CD8-positive, alpha-beta memory T cell (primary cell): ENCODE measurements at regions not wholly inside any gene's neighbourhood (a gene's known extent, or its start where the extent isn't known, plus 50 kb on each side); places are given as distances from the start of the nearest gene placed in this dataset.

Experiments used
- CTCF ChIA-PET: fragments of 350-600 bp; sonication (Branson Sonifier 250); formaldehyde crosslinking; loops from one replicate; lab custom pipeline; 2021; ENCODE audit warnings: antibody characterized with exemption; lab: Charles Lee
- POLR2A ChIA-PET: fragments of 350-600 bp; sonication (Branson Sonifier 250); formaldehyde crosslinking; loops from one replicate; lab custom pipeline; 2021; ENCODE audit warnings: antibody characterized with exemption; lab: Charles Lee
- DNase-seq, 5 donors: peaks; one replicate each; pipeline versions ENCODE4 v3.0.0 to v3.0.0-alpha.2; 2020 to 2022; ENCODE audit warnings: mixed read lengths in 1 of 5
- H3K27ac ChIP-seq: one replicate; pipeline ENCODE4 v1.7.0; 2013; ENCODE audit warnings: low read depth, mild to moderate bottlenecking, low read length, moderate library complexity
- H3K27me3 ChIP-seq: 2 replicates; pipeline ENCODE4 v1.7.0; 2013; ENCODE audit warnings: low read length, mild to moderate bottlenecking; ENCODE audit not compliant: insufficient read depth, poor library complexity, severe bottlenecking
- H3K36me3 ChIP-seq: 2 replicates; pipeline ENCODE4 v1.7.0; 2013; ENCODE audit warnings: mild to moderate bottlenecking, low read length, moderate library complexity; ENCODE audit not compliant: insufficient read depth
- H3K4me1 ChIP-seq: 2 replicates; pipeline ENCODE4 v1.7.0; 2013; ENCODE audit warnings: mild to moderate bottlenecking, low read length, moderate library complexity; ENCODE audit not compliant: insufficient read depth
- H3K4me3 ChIP-seq: 2 replicates; pipeline ENCODE4 v1.7.0; 2013; ENCODE audit warnings: mild to moderate bottlenecking, low read length
- H3K9me3 ChIP-seq: 2 replicates; pipeline ENCODE4 v1.7.0; 2013; ENCODE audit warnings: mild to moderate bottlenecking, low read length
- H3K27ac Mint-ChIP-seq, 8 donors: one replicate each; pipeline ENCODE4 v1.8.0; 2020 to 2021; ENCODE audit warnings: mixed read lengths in 8 of 8, mild to moderate bottlenecking in 6 of 8, inconsistent platforms in 3 of 8, moderate library complexity in 3 of 8
- H3K27me3 Mint-ChIP-seq, 2 donors: one replicate each; pipeline ENCODE4 v1.8.0; 2020 to 2021; ENCODE audit warnings: mixed read lengths in 2 of 2, mild to moderate bottlenecking in 1 of 2, moderate library complexity in 1 of 2
- H3K36me3 Mint-ChIP-seq, 3 donors: one replicate each; pipeline ENCODE4 v1.8.0; 2020 to 2021; ENCODE audit warnings: mixed read lengths in 3 of 3, inconsistent platforms in 1 of 3, mild to moderate bottlenecking in 1 of 3
- H3K4me1 Mint-ChIP-seq, 3 donors: one replicate each; pipeline ENCODE4 v1.8.0; 2020 to 2021; ENCODE audit warnings: mixed read lengths in 3 of 3, inconsistent platforms in 1 of 3, mild to moderate bottlenecking in 1 of 3
- H3K4me3 Mint-ChIP-seq, 7 donors: one replicate each; pipeline ENCODE4 v1.8.0; 2020 to 2021; ENCODE audit warnings: mixed read lengths in 7 of 7, mild to moderate bottlenecking in 6 of 7, moderate library complexity in 4 of 7, inconsistent platforms in 2 of 7
- H3K9me3 Mint-ChIP-seq, 5 donors: one replicate each; pipeline ENCODE4 v1.8.0; 2020 to 2022; ENCODE audit warnings: mixed read lengths in 5 of 5, mild to moderate bottlenecking in 3 of 5, moderate library complexity in 2 of 5, inconsistent platforms in 1 of 5

DNA sequence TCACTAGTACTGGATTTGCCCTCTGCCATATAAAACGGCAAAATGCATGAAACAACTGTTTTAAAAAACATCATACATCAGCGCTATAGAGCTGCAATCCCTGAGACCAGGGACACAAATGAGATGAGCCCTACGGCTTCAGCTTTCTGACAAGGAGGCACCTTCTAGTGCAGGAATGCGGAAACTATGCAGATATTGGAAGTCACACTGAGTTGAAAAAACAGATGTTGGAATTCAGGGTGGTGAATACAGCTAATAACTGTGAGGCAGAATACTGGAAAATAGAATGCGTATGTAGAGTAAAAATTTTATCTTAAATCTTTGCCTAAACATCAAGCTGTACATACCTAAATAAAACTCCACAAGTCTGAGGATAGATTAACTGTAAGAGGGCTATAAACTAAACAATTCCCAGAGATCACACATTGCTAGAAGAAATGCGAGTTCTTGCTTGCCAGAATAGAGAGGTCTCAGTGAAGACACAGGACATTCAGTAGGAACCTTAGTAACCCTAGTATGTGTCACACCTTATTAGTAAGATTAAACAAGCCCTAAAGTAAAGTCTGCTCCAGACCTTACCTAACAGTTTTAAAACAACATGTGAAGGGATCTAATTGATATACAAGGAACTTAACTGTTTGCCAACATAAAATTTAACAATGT, 541.4 kb upstream of the DDX18 start:
- Histone ChIP-seq H3K9me3 (no peaks in the 10 kb centered on the region), H3K27ac (no peak overlapping the region), H3K27me3 (no peaks in the 10 kb centered on the region), H3K36me3 (no peaks in the 10 kb centered on the region), H3K4me3 (no peak overlapping the region), H3K4me1 (no peaks in the 10 kb centered on the region)
- H3K4me3 Mint-ChIP-seq = no peak overlapping the region
- peaks cover 4 to 30% (median 6%) of the 10 kb centered on the region in 5 donors for H3K9me3 Mint-ChIP-seq
- no peaks in the 10 kb centered on the region for H3K4me1 Mint-ChIP-seq
- ChIA-PET POLR2A (no interaction called here), CTCF (no interaction called here)
- H3K27ac Mint-ChIP-seq = no peak overlapping the region
- no peaks in the 10 kb centered on the region for H3K27me3 Mint-ChIP-seq
- no peak for DNase-seq
- no peaks in the 10 kb centered on the region for H3K36me3 Mint-ChIP-seq

DNA sequence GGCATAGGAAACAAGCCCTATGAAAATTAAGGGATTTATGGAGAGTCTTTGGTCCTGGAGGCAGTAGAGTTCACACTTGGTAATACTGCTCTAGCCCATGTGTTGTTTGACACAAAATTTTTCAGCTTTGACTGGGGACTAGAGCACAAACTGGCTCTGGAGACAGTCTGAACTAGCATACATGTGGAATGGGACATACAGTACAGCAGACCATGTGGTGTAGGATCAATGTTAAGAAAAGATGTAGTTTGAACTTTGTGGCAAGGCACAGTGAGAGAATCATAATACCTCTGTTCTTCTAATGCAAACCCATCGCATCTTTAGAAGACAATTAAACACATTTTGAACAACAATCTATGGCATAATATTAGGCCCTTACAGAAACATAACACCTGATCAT, 521.5 kb upstream of the DDX18 start:
- H3K36me3 Mint-ChIP-seq = no peaks in the 10 kb centered on the region
- no peak overlapping the region for H3K27ac Mint-ChIP-seq
- no peaks in the 10 kb centered on the region for H3K4me1 Mint-ChIP-seq
- DNase-seq = no peak
- H3K36me3 ChIP-seq = no peaks in the 10 kb centered on the region
- no peak overlapping the region for H3K4me3 ChIP-seq
- POLR2A ChIA-PET = no interaction called here
- H3K9me3 Mint-ChIP-seq = peaks cover 1 to 28% (median 19%) of the 10 kb centered on the region in 5 donors
- H3K27me3 Mint-ChIP-seq = no peaks in the 10 kb centered on the region
- H3K4me3 Mint-ChIP-seq = no peak overlapping the region
- CTCF ChIA-PET = no interaction called here
- no peaks in the 10 kb centered on the region for H3K27me3 ChIP-seq
- no peaks in the 10 kb centered on the region for H3K9me3 ChIP-seq
- no peak overlapping the region for H3K27ac ChIP-seq
- no peaks in the 10 kb centered on the region for H3K4me1 ChIP-seq

DNA sequence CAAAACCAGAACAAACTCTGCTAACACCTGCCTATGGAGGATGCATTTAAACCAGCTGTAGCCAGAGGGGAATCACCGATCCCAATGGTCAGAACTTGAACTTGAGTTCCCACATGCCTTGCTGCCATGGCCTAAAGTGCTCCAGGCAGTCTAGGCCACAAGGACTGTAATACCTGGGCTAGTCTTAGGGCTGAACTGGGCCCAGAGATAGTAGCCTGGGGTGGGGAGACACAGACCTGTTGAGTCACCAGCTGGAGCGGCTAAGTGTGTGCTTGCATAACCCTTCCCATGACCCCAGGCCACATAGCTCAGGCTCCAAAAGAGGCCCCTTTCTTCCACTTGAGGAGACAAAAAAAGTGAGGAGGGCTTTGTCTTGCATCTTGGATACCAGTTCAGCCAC, 515.0 kb upstream of the DDX18 start:
- H3K36me3 Mint-ChIP-seq = no peaks in the 10 kb centered on the region

DNA sequence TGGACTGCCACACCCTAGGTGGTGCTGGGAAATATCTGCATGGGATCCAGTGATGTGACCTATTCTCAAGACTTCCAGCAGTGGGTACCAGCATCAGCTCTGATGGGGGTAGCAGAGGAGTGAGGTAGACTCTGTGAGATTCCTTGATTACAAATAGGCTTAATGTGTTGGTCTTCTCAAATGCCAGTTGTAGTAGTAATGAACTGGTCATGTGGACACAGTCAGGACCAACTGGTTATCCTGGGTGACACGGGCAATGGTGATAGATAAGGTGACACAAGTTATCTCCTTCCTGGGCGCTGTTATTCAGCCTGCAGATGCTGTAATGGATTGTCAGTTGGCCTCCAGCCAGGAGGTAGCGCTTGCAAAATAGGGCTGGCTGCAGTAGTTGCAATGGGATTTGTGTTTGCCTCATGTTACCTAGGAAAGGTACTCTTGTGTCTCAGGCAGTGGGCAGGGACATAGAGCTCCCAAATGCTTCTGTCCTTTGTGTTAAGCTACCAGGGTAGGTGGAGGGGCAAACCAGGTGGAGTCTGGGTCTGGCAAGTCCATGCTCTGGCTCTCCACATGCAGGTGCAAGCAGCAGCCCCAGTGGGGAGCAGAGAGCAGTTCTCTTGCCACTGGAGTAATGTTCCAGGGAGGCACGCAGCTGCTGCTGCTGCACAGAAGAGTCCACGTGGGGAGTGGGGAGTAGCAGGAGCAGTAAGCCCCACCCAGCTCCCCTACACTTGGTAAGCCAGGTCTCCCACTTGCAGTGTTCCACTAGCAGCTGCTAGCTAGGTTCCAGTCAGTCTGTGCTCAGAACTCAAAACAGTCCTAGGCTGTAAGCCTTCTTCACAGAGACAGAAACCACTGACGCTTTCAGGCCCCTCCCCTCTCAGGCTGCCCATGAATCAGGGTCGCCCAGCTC, 505.4 kb upstream of the DDX18 start:
- H3K9me3 ChIP-seq = no peaks in the 10 kb centered on the region
- no peak for DNase-seq
- Mint-ChIP-seq H3K27me3 (no peaks in the 10 kb centered on the region), H3K36me3 (no peaks in the 10 kb centered on the region), H3K27ac (peak overlapping the region in 1 of 8 donors; percentile 32), H3K4me3 (no peak overlapping the region), H3K9me3 (peaks cover 5 to 20% (median 7%) of the 10 kb centered on the region in 5 donors), H3K4me1 (no peaks in the 10 kb centered on the region)
- no peaks in the 10 kb centered on the region for H3K27me3 ChIP-seq
- no peak overlapping the region for H3K27ac ChIP-seq
- no peaks in the 10 kb centered on the region for H3K36me3 ChIP-seq
- no peak overlapping the region for H3K4me3 ChIP-seq
- POLR2A ChIA-PET = no interaction called here
- H3K4me1 ChIP-seq = no peaks in the 10 kb centered on the region
- CTCF ChIA-PET = no interaction called here

More for the DNA sequence above, 515.0 kb upstream of the DDX18 start:
- Histone ChIP-seq H3K27me3 (no peaks in the 10 kb centered on the region), H3K36me3 (no peaks in the 10 kb centered on the region), H3K4me3 (no peak overlapping the region), H3K27ac (no peak overlapping the region), H3K4me1 (no peaks in the 10 kb centered on the region), H3K9me3 (no peaks in the 10 kb centered on the region)
- H3K27me3 Mint-ChIP-seq = no peaks in the 10 kb centered on the region
- no peak for DNase-seq
- H3K27ac Mint-ChIP-seq = no peak overlapping the region
- H3K4me1 Mint-ChIP-seq = no peaks in the 10 kb centered on the region
- ChIA-PET POLR2A (no interaction called here), CTCF (no interaction called here)
- H3K4me3 Mint-ChIP-seq = no peak overlapping the region
- peaks cover 5 to 22% (median 8%) of the 10 kb centered on the region in 5 donors for H3K9me3 Mint-ChIP-seq

- ChIA-PET CTCF (no interaction called here), POLR2A (no interaction called here)
- Mint-ChIP-seq H3K9me3 (peaks cover 0 to 16% (median 8%) of the 10 kb centered on the region in 5 donors), H3K27ac (no peak overlapping the region), H3K36me3 (no peaks in the 10 kb centered on the region), H3K4me1 (no peaks in the 10 kb centered on the region), H3K27me3 (no peaks in the 10 kb centered on the region), H3K4me3 (no peak overlapping the region)
- Histone ChIP-seq H3K27ac (no peak overlapping the region), H3K27me3 (no peaks in the 10 kb centered on the region), H3K9me3 (no peaks in the 10 kb centered on the region), H3K36me3 (no peaks in the 10 kb centered on the region), H3K4me3 (no peak overlapping the region), H3K4me1 (no peaks in the 10 kb centered on the region)
- DNase-seq = no peak
These were observed 492.7 kb upstream of the DDX18 start for GRCh38 chr2:117321816-117322215.

- Mint-ChIP-seq H3K4me1 (no peaks in the 10 kb centered on the region), H3K27me3 (no peaks in the 10 kb centered on the region), H3K4me3 (no peak overlapping the region), H3K36me3 (no peaks in the 10 kb centered on the region), H3K27ac (no peak overlapping the region), H3K9me3 (peaks cover 0 to 16% (median 6%) of the 10 kb centered on the region in 5 donors)
- Histone ChIP-seq H3K27me3 (no peaks in the 10 kb centered on the region), H3K4me3 (no peak overlapping the region), H3K4me1 (no peaks in the 10 kb centered on the region), H3K27ac (no peak overlapping the region), H3K36me3 (no peaks in the 10 kb centered on the region), H3K9me3 (no peaks in the 10 kb centered on the region)
- no peak for DNase-seq
- ChIA-PET POLR2A (no interaction called here), CTCF (interaction anchor here (1.5 kb wide), 1 partner anchor 11 kb away, joined by 3 read pairs; no protein-coding TSS in a partner anchor)
These were observed 491.2 kb upstream of the DDX18 start for GRCh38 chr2:117323331-117323730.

GRCh38 chr2:117330641-117331040, 483.9 kb upstream of the DDX18 start:
- no peak for DNase-seq
- Mint-ChIP-seq H3K9me3 (peaks cover 2 to 11% (median 2%) of the 10 kb centered on the region in 5 donors), H3K27ac (no peak overlapping the region), H3K4me1 (no peaks in the 10 kb centered on the region), H3K36me3 (no peaks in the 10 kb centered on the region), H3K27me3 (no peaks in the 10 kb centered on the region), H3K4me3 (no peak overlapping the region)
- Histone ChIP-seq H3K27ac (no peak overlapping the region), H3K4me1 (no peaks in the 10 kb centered on the region), H3K36me3 (no peaks in the 10 kb centered on the region), H3K27me3 (no peaks in the 10 kb centered on the region), H3K9me3 (no peaks in the 10 kb centered on the region), H3K4me3 (no peak overlapping the region)
- ChIA-PET CTCF (no interaction called here), POLR2A (no interaction called here)

- no peaks in the 10 kb centered on the region for H3K36me3 Mint-ChIP-seq
- H3K27me3 ChIP-seq = no peaks in the 10 kb centered on the region
- H3K4me3 Mint-ChIP-seq = no peak overlapping the region
- H3K4me1 Mint-ChIP-seq = no peaks in the 10 kb centered on the region
- no peak overlapping the region for H3K27ac Mint-ChIP-seq
- no peaks in the 10 kb centered on the region for H3K4me1 ChIP-seq
- H3K27me3 Mint-ChIP-seq = no peaks in the 10 kb centered on the region
- no peak for DNase-seq
- no peak overlapping the region for H3K27ac ChIP-seq
- H3K9me3 ChIP-seq = no peaks in the 10 kb centered on the region
- no peaks in the 10 kb centered on the region for H3K36me3 ChIP-seq
- no peak overlapping the region for H3K4me3 ChIP-seq
- POLR2A ChIA-PET = no interaction called here
- H3K9me3 Mint-ChIP-seq = peaks cover 0 to 12% (median 5%) of the 10 kb centered on the region in 5 donors
- CTCF ChIA-PET = no interaction called here
These were observed 478.5 kb upstream of the DDX18 start for GRCh38 chr2:117335967-117336366.
